Sigmoid colon (tissue), 4 donors: ENCODE measurements at regions not wholly inside any gene's neighbourhood (a gene's known extent, or its start where the extent isn't known, plus 50 kb on each side); places are given as distances from the start of the nearest gene placed in this dataset.

Source experiments
- EP300 ChIP-seq, 4 donors: sonication (generic); formaldehyde crosslinking; IDR thresholded peaks; one replicate each; pipeline ENCODE4 v1.6.1; 2017; ENCODE audit warnings: antibody characterized with exemption in 4 of 4
- POLR2A ChIP-seq, 2 donors: fragments of 450-650 bp; IDR thresholded peaks; one replicate each; pipeline ENCODE4 v1.6.1; 2016; ENCODE audit warnings: antibody characterized with exemption in 2 of 2, mild to moderate bottlenecking in 2 of 2, moderate library complexity in 2 of 2
- POLR2AphosphoS5 ChIP-seq, 4 donors: sonication (generic); formaldehyde crosslinking; IDR thresholded peaks; one replicate each; pipeline ENCODE4 v1.6.1; 2017; ENCODE audit warnings: antibody characterized with exemption in 4 of 4
- TF ChIP-seq, protein P1 (sequence below), 4 experiments: fragments of 450-650 bp in 3 of 4; fragments of 200-600 bp in 1 of 4; IDR thresholded peaks; one replicate each; pipeline ENCODE4 v1.5.1; 2016 to 2019; ENCODE audit warnings: antibody characterized with exemption in 4 of 4, mild to moderate bottlenecking in 3 of 4, moderate library complexity in 2 of 4

DNA sequence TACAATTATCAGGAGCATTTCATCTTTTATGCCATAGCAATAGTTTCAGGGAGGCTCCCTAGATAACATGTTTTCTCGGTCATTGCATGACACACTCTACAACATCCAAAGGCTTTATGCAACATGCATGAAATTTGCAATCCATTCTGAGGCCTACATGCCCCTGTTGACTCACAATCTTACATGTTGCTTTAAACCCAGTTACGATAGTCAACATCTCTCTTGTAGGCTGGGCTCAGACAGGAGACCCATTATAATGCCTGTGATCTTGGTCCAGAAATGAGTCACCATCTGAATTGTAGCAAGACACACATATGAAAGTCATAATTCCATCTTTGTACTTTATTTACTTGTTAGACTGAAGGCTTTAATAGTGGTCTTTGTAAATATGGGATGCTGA lies 1050.3 kb upstream of the AMELY start:
- TF ChIP-seq, protein P1, sequence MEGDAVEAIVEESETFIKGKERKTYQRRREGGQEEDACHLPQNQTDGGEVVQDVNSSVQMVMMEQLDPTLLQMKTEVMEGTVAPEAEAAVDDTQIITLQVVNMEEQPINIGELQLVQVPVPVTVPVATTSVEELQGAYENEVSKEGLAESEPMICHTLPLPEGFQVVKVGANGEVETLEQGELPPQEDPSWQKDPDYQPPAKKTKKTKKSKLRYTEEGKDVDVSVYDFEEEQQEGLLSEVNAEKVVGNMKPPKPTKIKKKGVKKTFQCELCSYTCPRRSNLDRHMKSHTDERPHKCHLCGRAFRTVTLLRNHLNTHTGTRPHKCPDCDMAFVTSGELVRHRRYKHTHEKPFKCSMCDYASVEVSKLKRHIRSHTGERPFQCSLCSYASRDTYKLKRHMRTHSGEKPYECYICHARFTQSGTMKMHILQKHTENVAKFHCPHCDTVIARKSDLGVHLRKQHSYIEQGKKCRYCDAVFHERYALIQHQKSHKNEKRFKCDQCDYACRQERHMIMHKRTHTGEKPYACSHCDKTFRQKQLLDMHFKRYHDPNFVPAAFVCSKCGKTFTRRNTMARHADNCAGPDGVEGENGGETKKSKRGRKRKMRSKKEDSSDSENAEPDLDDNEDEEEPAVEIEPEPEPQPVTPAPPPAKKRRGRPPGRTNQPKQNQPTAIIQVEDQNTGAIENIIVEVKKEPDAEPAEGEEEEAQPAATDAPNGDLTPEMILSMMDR (IDR thresholded peaks at IDR 0.05): no peak
- TF ChIP-seq POLR2A (IDR thresholded peaks at IDR 0.05): no peak
- no peak for TF ChIP-seq EP300 (IDR thresholded peaks at IDR 0.05)
- no peak for TF ChIP-seq POLR2AphosphoS5 (IDR thresholded peaks at IDR 0.05)
